ENCODE measurements at regions not wholly inside any gene's neighbourhood (a gene's known extent, or its start where the extent isn't known, plus 50 kb on each side); places are given as distances from the start of the nearest gene placed in this dataset.

DNA sequence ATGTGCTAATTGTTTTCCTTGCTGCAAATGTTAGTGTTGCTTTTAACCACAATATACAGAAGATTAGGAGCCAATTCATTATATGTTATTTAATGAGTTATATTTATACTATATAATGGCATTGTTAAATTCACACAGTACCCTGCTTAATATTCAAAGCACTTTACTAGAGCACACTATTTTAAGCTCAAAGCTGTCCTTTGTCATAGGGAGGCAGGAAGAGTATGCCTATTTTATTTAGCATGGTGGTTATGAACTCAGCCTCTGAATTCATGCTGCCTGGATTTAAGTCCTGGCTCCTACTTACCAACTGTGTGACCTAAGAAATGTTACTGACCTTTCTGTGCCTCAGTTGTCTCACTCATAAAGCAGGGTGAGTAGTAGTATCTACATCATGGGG lies 80.5 kb downstream of the FASTKD2 start:
- no peak for DNase-seq (ENCODE audit: low spot score)

DNA sequence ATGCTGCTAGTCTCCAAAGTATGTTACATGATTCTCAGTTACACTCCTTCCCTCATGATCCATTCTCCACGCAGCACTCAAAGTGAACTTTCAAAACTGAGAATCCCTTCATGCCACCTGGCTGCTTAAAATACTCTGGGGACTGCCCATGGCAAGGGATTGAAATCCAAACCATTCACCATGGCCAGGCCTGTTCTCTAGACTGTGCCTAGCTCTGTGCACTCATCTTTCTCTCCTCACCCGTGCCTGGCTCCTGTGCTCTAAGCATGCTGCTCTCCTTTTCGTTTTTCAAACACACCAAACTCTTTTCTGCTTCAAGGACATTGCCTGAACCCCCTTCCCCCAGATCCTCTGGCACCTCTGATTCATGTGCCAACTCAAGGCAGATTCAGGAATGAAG lies 80.9 kb downstream of the FASTKD2 start:
- DNase-seq (ENCODE audit: low spot score): no peak

DNA sequence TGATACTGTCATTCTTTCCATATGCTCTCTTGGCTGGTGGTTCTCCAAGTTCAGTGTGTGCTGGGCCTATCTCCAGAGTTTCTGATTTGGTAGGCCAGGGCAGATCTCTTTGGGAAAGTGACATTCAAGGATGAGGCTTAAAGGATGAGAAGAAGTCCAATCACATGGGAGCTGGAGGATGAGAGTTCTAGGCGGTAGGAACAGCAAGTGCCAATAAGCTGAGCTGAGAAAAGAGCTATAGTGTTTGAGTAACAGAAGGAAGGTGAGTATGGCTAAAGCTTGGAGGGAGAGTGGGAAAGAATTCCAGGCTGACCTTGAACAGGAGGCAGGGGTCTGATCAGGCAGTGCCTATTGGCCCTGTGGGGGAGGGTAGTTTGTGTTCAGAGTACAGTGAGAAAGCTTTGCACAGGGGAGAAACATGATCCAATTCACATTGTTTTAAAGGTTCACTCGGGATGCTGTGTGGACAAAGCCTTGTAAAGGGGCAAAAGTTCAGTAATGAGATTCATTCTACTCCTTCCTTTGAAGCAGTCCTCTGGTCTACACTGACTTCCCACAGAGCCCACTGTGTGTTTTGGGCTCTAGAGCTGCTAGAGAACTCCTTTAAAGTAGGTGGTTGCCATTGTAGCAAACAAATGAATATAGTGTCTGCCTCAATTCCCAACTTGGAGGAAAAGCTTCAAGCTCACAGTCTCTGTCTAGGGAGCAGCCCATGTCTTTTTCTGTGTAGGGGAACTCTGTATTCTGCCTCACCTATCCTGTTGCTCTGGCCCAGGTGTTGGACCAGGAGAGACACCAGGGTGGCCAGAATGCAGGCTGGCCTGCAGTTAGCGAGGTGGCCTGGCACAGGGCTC lies 81.8 kb downstream of the FASTKD2 start:
- DNase-seq (ENCODE audit: low spot score): no peak

DNA sequence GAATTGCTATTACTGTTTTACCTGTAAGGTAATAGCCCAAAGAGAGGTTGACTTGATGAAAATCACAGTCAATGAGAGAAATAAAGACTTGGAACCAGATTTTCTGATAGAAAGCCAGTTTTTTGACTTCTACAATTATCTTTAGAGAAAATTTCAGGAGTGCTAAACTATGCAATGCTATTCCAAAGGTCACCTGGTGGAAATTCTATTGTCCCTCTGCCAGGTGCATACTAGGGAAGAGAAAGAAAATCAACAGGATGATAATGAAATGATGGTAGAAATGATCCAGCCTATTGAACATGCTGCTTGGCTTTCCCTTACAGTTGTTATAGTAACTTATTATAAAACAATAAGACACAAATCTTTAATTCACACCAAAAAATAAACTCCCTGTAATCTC lies 85.0 kb downstream of the FASTKD2 start:
- DNase-seq (ENCODE audit: low spot score): no peak

DNA sequence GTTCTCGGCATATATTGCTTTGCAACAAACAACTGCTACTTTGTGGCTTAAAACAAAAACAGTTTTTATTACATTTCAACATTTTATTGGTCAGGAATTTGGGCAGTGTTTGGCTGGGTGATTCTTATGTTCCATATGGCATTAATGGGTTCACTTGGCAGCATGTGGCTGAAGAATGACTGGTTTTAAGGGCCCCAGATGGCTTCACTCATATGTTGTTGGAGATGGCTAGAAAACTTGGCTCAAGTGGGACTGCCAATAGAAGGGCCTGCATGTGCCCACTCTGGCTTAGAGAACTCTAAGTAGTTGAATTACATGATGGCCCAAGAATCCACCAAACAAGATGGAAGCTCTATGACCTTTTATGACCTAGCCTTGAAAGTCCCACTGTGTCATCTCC lies 86.1 kb downstream of the FASTKD2 start:
- DNase-seq (ENCODE audit: low spot score): no peak

DNA sequence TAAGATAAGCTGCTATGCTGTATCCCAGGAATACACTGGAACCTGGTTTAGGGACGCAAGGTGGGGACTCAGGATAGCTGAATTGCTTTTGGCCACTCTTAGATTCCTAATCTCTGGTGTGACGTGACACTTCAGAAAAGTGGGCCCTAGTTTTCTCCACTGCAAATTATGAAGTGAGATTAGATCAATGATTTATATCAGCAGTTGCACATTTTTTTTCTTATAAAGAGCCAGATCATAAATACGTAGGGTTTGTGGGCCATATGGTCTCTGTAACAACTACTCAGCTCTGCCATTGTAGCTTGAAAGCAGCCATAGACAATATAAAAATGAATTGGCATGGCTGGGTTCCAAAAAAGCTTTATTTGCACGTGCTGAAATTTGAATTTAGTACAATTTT lies 85.4 kb upstream of the CPO start:
- DNase-seq (ENCODE audit: low spot score): no peak

DNA sequence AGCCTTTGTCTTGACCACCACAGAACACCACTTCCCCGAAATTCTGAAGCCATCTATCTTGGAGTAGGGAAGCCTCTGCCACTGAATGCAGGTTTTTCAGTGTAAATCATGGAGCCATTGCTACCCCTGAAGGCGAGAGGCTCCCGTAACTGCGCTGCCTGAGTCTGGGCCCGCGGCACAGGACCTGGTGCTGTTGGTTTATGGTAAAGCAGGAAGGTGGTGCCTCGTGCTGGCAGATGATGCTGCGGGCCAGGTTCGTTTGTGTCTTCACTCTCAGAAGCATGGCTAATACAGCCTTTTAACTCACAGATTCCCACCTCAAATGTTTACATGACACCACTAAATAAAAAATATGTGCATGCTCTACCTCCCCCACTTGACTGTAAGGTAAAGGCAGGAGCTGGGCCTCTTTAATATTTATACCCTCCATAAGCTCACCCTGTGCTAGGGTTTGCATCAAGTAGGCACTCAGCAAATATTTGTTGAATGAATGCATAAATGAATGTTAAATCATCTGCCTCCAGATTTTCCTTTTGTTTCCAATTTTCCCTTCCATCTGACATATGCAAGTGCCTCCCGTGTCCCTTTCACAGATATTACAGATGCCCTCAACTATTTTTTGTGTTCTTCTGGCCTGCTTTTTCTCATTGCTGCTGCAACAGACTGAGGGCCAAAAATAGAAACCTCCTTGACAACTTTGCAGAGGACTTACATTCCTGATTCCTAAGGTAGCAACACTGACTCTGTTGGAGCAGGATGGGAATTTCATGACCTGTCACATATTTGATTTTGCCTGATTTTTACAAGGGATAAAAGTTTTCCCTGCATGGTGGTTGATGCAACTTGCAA lies 83.5 kb upstream of the CPO start:
- no peak for DNase-seq (ENCODE audit: low spot score)

DNA sequence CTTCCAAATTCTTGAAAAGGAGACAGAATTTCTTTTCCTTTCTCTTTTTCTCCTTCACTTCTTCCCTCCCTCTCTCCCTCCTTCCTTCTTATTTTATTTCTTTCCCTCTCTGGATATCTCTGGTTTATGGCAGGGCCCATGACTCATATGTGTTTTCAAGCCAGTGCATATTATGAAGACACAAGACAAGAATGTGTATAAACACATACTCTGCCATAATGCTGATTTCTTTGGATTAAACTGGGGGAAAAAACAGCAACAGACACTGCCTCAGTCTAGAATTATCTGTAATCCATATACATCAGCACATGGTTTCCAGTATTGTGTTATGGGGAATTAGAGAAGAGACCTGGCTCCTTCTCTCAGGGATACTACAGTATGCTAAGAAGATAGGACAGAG lies 82.8 kb upstream of the CPO start:
- DNase-seq (ENCODE audit: low spot score): peak; percentile 63

DNA sequence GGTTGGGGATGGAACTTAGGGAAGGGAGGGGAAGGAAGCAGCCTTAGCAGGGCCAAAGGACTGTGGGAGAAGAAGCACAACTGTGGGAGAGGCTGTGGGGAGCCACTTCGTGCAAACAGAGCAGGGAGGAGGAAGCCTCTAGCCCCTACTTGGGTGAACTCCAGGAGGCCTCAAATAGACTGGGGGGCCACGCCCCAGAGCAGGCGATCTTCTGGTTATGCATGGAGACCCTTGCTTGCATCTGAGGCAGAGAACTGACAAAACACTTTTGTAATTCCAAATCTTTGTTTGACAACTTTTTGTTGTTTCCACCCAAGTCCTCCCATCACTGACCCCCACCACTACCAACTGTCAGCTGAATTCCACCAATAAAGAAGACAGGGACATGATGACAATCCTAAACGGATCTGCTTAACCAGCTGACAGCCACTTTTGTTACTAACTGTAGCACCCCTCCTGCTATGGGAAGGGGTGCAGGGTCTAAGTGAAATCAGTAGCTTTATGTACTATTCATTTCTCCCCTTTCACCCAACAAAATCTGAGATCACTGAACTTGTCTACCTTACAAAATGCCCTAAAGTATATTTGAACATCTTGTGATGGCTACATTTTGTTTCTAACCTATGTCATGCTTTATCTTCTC lies 80.5 kb upstream of the CPO start:
- DNase-seq (ENCODE audit: low spot score): no peak

DNA sequence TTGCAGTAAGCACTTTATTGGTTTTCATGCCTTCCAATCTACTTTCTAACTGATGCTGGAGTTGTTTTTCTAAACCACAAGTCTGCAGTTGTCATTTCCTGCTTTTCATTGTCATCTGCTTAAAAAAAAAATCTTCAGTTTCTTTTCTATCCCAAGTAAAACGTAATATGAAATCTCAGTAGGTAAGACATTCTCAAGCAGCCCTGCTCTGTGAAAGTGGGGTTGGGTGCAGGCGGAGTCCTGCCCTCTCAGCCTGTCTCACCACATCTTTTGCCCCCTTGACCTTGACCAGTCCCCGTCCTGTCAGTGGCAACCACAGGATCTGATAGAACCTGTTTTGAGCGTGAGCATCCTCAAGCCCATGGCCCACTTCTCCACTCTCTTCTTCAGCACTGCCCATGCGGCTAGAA lies 80.0 kb upstream of the CPO start:
- DNase-seq (ENCODE audit: low spot score): no peak

DNA sequence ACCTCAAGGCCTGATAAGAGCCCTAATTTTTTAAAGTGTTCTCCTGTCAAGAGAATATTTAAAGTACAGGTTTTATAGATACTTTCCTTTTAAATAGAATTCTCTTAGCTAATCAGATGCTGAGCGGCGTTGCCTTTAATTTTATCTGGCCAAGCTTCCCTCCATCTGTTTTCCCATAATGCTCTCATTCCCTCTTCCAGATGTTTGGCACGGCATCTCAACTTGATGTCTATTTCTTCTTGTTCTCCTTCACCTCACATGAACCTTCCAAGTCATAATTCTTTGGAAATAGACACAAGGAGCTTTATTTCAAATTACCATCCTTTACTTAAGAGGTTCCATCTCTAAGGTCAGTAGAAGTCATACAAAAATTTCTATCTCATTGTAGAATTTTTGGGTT lies 76.1 kb upstream of the CPO start:
- DNase-seq (ENCODE audit: low spot score): no peak

DNA sequence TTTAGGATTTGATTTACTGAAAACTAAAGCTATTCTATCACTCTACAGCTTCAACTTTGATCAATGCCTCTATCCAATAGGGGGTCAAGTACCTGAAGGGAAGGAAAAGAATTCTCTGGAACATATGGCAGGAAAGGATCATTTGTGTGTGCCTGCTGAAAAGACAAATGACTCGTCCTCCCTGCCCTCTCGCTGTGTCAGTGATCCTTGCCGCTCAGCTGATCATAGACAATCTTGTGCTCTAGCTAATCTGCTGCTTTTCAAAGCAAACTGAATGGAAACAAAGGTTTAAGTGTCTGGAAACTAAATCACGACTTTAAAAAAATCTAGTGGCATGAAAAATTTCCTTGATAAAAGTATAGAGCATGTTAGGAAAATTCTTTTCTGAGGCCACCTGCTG lies 75.6 kb upstream of the CPO start:
- DNase-seq (ENCODE audit: low spot score): no peak

DNA sequence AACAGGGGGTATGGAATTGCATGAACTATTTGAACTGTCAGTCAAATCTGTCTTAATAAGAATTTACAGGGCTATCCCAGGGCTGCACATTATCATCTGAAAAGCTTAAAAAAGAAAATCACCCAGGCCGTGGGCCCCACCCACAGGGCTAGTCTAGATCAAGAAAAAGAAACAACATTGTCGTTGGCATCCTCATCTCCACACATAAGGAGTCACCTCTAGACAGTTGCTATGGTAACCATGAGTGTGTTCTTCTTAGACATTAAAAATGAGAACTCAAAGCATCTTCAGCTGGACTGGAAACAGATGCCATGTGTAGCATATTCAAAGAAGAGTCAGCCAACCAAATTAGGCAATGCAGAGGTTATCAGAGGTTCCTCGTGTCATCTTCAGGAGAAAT lies 72.3 kb upstream of the CPO start:
- DNase-seq (ENCODE audit: low spot score): no peak

DNA sequence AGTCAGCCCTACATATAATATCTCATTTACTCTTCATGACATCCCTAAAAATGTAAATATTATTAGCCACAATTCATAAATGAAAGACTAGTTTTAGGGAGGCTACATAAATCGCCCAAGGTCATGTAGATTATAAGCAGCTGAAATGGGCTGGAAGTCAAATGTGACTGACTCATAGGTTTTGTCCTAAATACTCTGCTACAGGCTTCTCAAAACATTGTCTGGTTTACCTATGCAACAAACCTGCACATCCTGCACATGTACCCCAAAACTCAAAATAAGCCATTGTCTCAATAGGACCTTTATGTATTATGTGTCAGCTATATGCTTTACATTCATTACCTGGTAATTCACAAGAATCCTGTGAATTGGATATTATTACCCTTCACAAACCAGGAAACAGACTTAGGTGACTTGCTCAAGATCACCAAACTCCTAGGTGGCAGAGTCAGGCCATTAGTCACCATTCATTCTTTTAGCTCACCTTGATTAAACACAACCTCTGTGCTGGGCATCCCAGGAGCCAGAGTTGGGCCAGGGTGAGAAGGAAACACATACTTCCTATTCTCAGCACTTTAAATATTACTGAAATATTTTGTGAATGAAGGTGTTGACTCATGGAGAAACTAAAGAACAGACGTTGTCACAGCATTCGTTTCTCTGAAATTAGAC lies 69.4 kb upstream of the CPO start:
- DNase-seq (ENCODE audit: low spot score): no peak

DNA sequence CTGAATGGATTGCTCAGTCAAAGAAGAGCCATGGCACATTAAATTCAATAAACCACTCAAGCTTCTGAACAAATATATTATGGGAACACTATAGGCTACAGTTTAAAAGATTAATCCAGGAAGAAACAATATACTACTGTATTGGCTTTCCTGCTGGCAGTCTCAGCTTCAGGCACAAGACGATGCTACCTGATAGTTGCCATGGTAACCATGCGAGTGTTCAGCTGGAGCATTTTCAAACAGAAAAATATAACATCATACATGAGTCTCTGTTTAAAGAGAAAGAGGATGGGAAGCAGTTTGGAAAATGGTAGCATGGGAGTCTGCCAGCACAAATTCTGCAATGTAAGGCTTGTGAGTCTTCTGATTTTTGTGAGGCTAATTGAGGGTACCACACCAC lies 65.9 kb upstream of the CPO start:
- no peak for DNase-seq (ENCODE audit: low spot score)

DNA sequence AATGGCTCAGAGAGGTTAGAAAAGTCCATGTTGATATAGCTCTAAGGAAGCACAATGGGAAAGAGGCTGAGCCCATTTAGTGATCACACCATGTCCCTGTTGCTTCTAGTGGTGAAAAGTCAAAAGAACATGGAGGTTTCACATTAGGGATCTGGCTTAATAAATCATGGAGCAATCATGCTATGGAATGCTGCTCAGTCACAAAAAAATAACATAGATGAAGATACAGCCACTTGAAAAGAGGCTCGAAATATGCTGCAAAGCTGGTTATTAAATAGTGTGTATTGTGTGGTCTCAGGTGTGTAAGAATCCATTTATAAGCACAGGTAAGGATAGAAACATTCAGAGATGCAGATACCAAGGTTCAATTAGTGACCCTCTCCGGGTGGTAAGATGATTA lies 63.6 kb upstream of the CPO start:
- DNase-seq (ENCODE audit: low spot score): no peak

DNA sequence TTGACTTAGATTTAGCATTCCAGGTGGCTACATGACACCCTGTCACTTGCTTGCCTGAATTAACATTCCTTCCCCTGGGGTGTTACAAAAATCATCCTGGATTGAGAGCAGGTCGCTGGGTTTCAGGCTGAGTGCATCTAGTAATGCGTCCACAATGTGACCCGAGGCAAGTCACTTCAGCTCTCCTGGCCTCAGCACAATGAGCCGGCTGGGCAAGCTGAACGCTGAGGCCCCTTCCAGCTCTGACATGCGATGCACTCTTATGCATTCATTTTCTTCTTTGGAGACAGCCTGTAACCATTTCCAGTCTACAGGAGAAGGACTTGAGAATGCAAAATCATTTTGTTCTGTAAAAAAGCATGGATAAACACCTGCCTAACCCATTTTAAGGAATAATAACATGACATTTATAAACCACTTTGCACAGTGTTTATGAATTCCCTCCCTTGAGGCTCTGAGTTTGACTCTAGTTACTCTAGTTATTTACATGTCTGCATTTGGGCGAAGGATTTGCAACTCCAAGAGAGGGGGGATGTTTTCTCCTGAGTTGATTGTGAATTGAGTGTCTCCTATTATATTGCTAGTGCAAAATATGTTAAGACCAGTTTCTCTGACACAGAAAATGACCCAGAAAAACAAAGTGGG lies 63.0 kb upstream of the CPO start:
- no peak for DNase-seq (ENCODE audit: low spot score)

DNA sequence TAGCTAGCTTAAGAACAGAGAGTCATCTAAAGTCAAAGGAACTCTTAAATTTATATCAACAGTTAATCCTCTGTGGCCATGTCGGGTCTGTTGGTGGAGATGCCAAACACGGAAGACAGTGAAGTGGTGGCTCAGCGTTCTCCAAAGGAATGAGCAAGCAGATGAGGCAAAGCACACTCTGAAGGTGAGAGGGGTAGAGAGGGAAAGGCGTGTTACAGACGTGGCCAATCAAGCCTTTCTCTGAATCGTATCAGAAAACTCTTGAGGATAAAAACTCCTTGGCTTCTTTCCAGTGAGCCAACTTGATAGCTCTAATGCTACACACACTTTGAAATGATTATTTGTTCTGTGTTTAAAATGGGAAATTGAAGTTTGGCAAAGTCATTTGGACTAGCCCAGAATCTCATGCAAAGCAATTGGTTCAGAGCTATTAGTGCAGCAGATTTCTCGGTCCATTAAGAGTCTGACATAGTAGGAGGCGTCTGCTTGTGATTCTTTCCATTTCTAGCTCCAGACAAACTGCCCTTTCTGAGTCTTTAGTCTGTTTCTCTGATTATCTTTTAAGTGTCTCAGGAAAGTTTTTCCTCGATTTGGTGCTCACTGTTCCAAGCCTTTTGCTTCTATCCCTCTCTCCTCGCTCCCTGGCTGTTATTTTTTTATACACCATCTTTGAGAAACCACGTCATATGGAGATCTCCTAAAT lies 57.5 kb upstream of the CPO start:
- DNase-seq (ENCODE audit: low spot score): no peak

DNA sequence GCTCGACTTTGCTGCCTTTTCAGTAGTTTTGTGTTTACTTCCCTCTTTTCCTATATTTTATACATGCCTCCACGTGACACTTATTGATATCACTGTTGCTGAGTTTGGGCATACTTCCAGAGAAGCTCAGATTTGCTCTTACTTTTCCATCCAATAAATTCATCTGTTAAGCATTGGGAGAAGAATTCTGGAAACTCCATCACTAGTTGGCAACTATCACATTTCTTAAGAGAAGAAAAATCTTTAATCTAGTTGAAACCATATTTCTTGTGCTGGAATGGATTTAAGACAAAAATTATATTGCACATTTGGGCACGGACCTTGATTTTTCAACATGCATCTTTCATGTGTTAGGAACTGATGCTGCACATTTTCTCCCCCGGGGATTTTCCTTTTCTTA lies 52.6 kb upstream of the CPO start:
- no peak for DNase-seq (ENCODE audit: low spot score)

DNA sequence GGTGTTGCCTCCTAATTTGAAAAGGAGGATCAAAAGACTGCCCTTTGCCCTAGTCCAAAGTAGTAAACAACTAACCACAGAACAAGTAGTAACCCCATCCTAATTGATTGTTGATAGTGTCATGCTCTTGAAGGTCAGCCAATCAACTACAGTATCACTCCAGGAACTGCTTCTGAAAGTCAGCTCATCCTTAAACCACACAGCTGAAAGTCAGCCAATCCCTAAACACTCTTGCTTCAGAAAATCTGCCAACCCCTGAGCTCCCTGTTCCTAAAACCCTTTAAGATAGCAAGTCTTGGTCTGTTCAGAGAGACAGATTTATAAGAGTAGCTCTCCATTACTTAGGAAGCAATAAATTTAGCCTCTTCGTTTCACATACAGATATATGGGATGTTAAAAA lies 51.6 kb upstream of the CPO start:
- DNase-seq (ENCODE audit: low spot score): no peak
